Colonic mucosa (tissue), 4 donors: ENCODE measurements at regions not wholly inside any gene's neighbourhood (a gene's known extent, or its start where the extent isn't known, plus 50 kb on each side); places are given as distances from the start of the nearest gene placed in this dataset.

ENCODE experiments used
- DNase-seq: peaks from one replicate; pipeline ENCODE4 v3.0.0-alpha.2; 2020
- H3K27ac ChIP-seq: fragments of 200-600 bp; one replicate; pipeline ENCODE4 v1.8.0; 2021
- H3K27me3 ChIP-seq: fragments of 200-600 bp; one replicate; pipeline ENCODE4 v1.8.0; 2021
- H3K36me3 ChIP-seq: fragments of 200-600 bp; one replicate; pipeline ENCODE4 v1.8.0; 2021
- H3K4me1 ChIP-seq: fragments of 200-600 bp; one replicate; pipeline ENCODE4 v1.8.0; 2021; ENCODE audit warnings: mild to moderate bottlenecking
- H3K4me3 ChIP-seq: fragments of 200-600 bp; one replicate; pipeline ENCODE4 v1.8.0; 2021
- H3K9ac ChIP-seq, 2 donors: one replicate each; pipeline ENCODE4 v1.7.0; 2013; ENCODE audit warnings: control low read depth in 2 of 2, low read depth in 2 of 2, low read length in 2 of 2
- H3K9me3 ChIP-seq: fragments of 200-600 bp; one replicate; pipeline ENCODE4 v1.8.0; 2021
- intact Hi-C: fragments of 100-400 bp; cut with DNase I; formaldehyde crosslinking; loops from one replicate; pipeline ENCODE4 v1.14.1; 2022
- TF ChIP-seq, protein P1 (sequence below): fragments of 200-600 bp; IDR thresholded peaks from one replicate; pipeline ENCODE4 v1.8.0; 2022; ENCODE audit warnings: antibody characterized with exemption, mild to moderate bottlenecking
- donor health status: healthy.
- donor health status: DM: no; HTN: no; CAD: no.
- donor health status: DM: no; HTN: no; CAD: no.

DNA sequence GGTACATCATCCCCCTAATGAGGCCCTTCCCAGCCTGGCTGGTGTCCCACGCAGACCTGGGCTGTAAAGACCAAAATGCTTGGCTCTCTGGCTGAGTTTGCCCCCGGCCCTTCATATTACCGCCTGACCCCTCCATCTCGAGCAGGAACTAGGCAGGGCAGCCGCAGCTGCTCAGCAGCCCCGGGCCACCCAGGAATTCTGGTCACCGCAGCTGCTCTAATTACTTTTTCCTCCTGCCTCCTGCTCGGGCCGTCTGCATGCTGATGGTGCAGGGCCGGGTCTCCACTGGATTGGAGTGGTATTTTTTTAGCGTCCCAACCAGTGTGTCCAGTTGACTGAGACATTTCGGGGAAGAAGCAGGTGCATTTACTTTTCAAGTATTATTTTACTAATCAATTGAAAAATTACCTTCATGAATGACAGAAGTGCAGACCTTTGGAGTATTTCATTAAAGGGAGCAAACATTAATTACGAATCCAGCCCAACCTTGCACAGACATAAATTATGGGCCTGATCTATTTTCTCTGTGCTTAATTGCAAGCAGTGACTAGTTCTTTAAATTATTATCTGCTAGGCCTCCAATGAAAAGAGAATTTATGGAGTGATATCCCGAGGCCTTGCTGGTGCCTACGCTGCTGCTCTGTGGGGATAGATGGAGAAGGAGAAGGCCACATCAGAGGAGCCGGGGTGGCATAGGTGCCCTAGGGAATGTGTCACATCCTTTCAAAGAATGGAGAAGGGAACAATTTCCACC lies 176.2 kb downstream of the CYLD start:
- Histone ChIP-seq H3K27ac (no peak overlapping the region), H3K36me3 (no peaks in the 10 kb centered on the region), H3K9me3 (no peaks in the 10 kb centered on the region), H3K27me3 (no peaks in the 10 kb centered on the region), H3K4me3 (no peak overlapping the region), H3K9ac (no peak overlapping the region), H3K4me1 (no peaks in the 10 kb centered on the region)
- no peak for DNase-seq
- TF ChIP-seq, protein P1, sequence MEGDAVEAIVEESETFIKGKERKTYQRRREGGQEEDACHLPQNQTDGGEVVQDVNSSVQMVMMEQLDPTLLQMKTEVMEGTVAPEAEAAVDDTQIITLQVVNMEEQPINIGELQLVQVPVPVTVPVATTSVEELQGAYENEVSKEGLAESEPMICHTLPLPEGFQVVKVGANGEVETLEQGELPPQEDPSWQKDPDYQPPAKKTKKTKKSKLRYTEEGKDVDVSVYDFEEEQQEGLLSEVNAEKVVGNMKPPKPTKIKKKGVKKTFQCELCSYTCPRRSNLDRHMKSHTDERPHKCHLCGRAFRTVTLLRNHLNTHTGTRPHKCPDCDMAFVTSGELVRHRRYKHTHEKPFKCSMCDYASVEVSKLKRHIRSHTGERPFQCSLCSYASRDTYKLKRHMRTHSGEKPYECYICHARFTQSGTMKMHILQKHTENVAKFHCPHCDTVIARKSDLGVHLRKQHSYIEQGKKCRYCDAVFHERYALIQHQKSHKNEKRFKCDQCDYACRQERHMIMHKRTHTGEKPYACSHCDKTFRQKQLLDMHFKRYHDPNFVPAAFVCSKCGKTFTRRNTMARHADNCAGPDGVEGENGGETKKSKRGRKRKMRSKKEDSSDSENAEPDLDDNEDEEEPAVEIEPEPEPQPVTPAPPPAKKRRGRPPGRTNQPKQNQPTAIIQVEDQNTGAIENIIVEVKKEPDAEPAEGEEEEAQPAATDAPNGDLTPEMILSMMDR = no peak
- intact Hi-C loops = no loop called here

DNA sequence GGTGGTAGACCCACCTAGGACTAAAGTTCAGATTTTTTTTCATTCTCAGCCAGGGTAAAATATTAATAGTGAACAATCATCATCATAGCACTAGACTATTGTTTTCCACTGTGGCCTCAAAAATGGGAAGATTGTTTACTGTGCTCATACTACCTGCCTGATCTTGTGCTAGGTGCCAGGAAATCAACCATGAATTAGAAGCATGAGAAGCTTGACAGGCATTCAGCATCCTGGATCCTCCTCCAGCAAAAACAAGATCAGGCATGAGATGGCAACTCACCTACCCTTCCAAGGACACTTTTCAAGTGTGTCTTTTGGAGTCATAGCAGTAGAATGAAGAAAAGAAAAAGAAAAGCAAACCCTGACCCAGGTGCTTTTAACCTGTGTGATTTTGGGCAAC lies 174.2 kb downstream of the CYLD start:
- Histone ChIP-seq H3K27me3 (no peaks in the 10 kb centered on the region), H3K27ac (no peak overlapping the region), H3K36me3 (no peaks in the 10 kb centered on the region), H3K9me3 (no peaks in the 10 kb centered on the region), H3K4me1 (no peaks in the 10 kb centered on the region), H3K4me3 (no peak overlapping the region), H3K9ac (no peak overlapping the region)
- no peak for DNase-seq
- TF ChIP-seq, protein P1 = no peak
- intact Hi-C loops = no loop called here

DNA sequence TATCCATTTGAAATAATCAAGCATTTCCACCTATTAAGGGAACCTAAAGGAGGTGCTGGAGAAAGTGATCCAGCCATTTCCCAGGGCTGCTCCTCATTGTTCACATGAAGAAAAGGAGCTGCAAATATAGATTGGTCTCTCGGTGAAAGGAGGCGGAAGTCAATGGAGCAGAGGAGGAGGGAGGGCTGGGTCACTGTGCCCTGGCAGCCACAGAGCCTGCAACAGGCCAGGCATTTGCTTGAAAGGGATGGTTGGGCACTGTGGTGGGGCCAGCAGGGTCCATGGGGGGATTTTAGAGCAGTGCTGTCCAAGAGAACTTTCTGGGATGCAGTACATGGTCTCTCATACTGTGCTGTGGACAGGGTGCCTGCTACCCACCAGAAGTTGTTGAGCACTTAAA lies 173.2 kb downstream of the CYLD start:
- Histone ChIP-seq H3K4me3 (no peak overlapping the region), H3K9me3 (no peaks in the 10 kb centered on the region), H3K27ac (no peak overlapping the region), H3K36me3 (no peaks in the 10 kb centered on the region), H3K9ac (no peak overlapping the region), H3K27me3 (no peaks in the 10 kb centered on the region), H3K4me1 (no peaks in the 10 kb centered on the region)
- TF ChIP-seq, protein P1 = no peak
- no peak for DNase-seq
- intact Hi-C loops = no loop called here

DNA sequence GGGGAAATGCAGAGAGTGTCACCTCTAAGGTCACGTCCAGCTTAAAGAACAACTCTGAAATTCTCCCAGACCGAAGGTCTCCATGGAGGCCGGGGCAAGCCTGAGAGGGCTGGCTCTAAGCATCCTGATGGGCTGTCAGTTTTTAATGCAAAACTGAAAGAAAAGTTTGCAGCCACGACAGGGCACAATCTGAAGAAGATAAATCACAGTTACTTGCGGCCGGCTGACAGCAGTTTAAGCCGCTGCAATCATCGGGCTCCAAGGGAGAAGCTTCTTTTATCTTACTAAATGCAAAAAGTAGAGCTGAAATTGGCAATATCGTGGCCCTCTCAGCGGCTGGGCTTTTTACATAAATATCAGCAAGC lies 168.8 kb downstream of the CYLD start:
- intact Hi-C loops = no loop called here

DNA sequence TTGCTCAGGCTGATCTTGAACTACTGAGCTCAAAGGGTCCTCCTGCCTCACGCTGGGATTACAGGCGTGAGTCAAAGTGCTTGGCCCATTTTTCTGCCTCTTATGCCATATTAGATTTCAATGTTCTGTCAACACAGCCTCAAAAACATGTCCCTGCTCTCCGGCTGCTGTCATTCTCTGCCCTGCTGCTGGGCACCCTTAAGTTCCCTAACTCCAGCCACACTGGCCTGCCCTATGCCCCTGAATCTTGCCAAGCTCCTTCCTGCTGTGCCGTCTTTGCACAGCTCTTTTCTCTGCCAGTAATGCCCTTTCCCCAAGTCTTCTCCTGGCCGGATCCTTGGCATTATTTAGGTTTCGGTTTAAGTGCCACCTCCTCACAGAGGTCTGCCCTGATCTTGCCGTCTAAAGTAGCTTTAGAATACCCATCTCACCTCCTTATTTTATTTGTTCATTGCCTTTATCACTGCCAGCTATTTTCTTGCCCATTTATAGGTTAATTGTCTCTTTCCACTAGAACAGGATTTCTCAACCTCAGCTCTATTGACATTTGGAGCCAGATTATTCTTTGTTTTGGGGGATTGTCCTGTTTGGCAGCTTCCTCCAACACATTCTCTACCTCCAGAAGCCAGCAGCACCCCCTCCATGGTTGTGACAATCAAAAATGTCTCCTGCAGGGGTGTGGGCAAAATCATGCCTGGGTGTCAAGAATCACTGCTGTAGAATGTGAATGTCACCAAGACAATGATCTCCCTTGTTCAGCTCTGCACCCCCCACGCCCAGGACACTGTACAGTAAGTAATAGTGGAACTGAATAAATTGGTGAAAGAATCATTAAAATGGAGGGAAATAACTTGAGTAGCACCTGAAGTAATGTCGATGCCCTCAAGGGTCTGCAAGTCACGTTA lies 168.2 kb downstream of the CYLD start:
- H3K4me3 ChIP-seq = no peak overlapping the region
- TF ChIP-seq, protein P1 = no peak
- no peaks in the 10 kb centered on the region for H3K27me3 ChIP-seq
- H3K9me3 ChIP-seq = no peaks in the 10 kb centered on the region
- H3K4me1 ChIP-seq = no peaks in the 10 kb centered on the region
- H3K27ac ChIP-seq = no peak overlapping the region
- no peak overlapping the region for H3K9ac ChIP-seq
- DNase-seq = no peak
- H3K36me3 ChIP-seq = no peaks in the 10 kb centered on the region
- intact Hi-C loops = no loop called here

More for the DNA sequence above, 168.8 kb downstream of the CYLD start:
- no peak overlapping the region for H3K27ac ChIP-seq
- TF ChIP-seq, protein P1 = no peak
- no peaks in the 10 kb centered on the region for H3K9me3 ChIP-seq
- no peak overlapping the region for H3K9ac ChIP-seq
- DNase-seq = no peak
- no peak overlapping the region for H3K4me3 ChIP-seq
- no peaks in the 10 kb centered on the region for H3K36me3 ChIP-seq
- no peaks in the 10 kb centered on the region for H3K27me3 ChIP-seq
- no peaks in the 10 kb centered on the region for H3K4me1 ChIP-seq
